Esophagus squamous epithelium (tissue), 5 donors: ENCODE measurements at regions not wholly inside any gene's neighbourhood (a gene's known extent, or its start where the extent isn't known, plus 50 kb on each side); places are given as distances from the start of the nearest gene placed in this dataset.

Experiments used
- DNase-seq: peaks from one replicate; lab custom pipeline; 2025; lab: John Stamatoyannopoulos, UW
- H3K27ac ChIP-seq, 4 donors: fragments of 200-600 bp; sonication (generic); one replicate each; pipeline ENCODE4 v1.5.1; 2016 to 2019; ENCODE audit warnings: mild to moderate bottlenecking in 1 of 4
- H3K27me3 ChIP-seq, 4 donors: fragments of 200-600 bp; sonication (generic); 1 replicate in 3 of 4; 2 replicates in 1 of 4; pipeline versions ENCODE4 v1.5.1 to v1.6.0; 2017 to 2021; ENCODE audit warnings: antibody characterized with exemption in 1 of 4
- H3K36me3 ChIP-seq, 3 donors: fragments of 200-600 bp; sonication (generic); one replicate each; pipeline ENCODE4 v1.5.1; 2016 to 2019
- H3K4me1 ChIP-seq, 3 donors: fragments of 200-600 bp; sonication (generic); one replicate each; pipeline ENCODE4 v1.5.1; 2017 to 2019
- H3K4me3 ChIP-seq, 4 donors: fragments of 200-600 bp; sonication (generic); 1 replicate in 3 of 4; 2 replicates in 1 of 4; pipeline ENCODE4 v1.5.1; 2016 to 2019; ENCODE audit warnings: mild to moderate bottlenecking in 2 of 4, moderate library complexity in 1 of 4
- H3K9me3 ChIP-seq, 3 donors: fragments of 200-600 bp; sonication (generic); one replicate each; pipeline ENCODE4 v1.5.1; 2016 to 2019
- POLR2A ChIP-seq, 4 donors: fragments of 450-650 bp; IDR thresholded peaks; one replicate each; pipeline ENCODE4 v1.6.1; 2017; ENCODE audit warnings: antibody characterized with exemption in 4 of 4, mild to moderate bottlenecking in 4 of 4, moderate library complexity in 3 of 4
- WGBS, 2 donors: methylation state at CpG; one replicate each; pipeline ENCODE4 v1.1.5; 2018; 5-methylcytosine and 5-hydroxymethylcytosine counted together
- intact Hi-C: fragments of 100-400 bp; cut with DNase I; formaldehyde crosslinking; loops from one replicate; pipeline ENCODE4 v1.15.0; 2022
- TF ChIP-seq, protein P1 (sequence below), 6 experiments: fragments of 450-650 bp in 4 of 6; fragments of 200-600 bp in 2 of 6; sonication (generic) in 2 of 6; IDR thresholded peaks; one replicate each; pipeline ENCODE4 v1.5.1; 2016 to 2019; ENCODE audit warnings: antibody characterized with exemption in 6 of 6, mild to moderate bottlenecking in 4 of 6, moderate library complexity in 4 of 6
- donor health status: DM: yes; HTN: yes; CAD: no.

DNA sequence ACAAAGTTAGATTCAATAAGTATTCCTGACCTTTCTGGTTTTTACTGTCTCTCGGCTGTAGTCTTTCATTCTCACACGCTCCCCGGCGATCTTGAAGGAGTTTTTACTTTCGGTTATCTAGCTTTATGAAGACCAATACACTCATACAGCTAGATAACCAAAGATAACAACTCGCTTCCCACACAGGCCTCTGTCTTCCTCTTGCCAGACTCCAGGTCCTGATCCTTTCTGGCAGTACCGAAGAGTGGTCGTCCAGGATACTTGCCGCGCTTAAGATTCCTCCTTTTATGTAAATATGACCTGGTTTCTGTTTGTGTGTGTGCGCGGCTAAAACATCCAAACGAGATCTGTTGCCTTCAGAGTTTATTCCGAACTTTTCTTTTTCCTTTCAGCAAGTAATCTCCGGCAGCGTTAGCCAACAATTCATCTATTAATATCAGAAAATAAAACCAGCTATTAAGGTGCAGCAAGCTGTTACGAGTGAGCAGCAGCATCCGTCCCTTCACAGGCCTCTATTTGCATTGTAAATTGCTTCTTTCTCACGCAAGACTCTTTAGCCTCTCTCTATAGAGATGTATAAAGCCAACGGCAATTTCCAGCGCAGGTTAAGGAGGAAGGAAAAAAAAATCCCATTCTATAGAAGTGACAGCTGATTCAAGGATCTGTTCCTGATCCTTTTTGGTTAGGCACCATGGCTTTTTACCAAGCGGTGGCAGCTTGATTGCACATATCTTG lies 216.1 kb downstream of the MEF2C start:
- Histone ChIP-seq H3K27me3 (peaks cover 5 to 100% (median 51%) of the 10 kb centered on the region in 4 donors), H3K9me3 (no peaks in the 10 kb centered on the region), H3K4me1 (peaks cover 7 to 28% (median 10%) of the 10 kb centered on the region in 3 donors), H3K27ac (no peak overlapping the region), H3K4me3 (peak overlapping the region; percentile 12 to 65 (median 36)), H3K36me3 (no peaks in the 10 kb centered on the region)
- 2 to 4% methylated on average over 22 of the region's 22 CpGs for WGBS, 2 donors
- DNase-seq, result no peak
- TF ChIP-seq, protein P1, sequence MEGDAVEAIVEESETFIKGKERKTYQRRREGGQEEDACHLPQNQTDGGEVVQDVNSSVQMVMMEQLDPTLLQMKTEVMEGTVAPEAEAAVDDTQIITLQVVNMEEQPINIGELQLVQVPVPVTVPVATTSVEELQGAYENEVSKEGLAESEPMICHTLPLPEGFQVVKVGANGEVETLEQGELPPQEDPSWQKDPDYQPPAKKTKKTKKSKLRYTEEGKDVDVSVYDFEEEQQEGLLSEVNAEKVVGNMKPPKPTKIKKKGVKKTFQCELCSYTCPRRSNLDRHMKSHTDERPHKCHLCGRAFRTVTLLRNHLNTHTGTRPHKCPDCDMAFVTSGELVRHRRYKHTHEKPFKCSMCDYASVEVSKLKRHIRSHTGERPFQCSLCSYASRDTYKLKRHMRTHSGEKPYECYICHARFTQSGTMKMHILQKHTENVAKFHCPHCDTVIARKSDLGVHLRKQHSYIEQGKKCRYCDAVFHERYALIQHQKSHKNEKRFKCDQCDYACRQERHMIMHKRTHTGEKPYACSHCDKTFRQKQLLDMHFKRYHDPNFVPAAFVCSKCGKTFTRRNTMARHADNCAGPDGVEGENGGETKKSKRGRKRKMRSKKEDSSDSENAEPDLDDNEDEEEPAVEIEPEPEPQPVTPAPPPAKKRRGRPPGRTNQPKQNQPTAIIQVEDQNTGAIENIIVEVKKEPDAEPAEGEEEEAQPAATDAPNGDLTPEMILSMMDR (IDR thresholded peaks at IDR 0.05), result no peak
- TF ChIP-seq POLR2A (IDR thresholded peaks at IDR 0.05), result no peak
- intact Hi-C loops, result no loop called here

- 9 to 13% methylated on average over 16 of the region's 17 CpGs for WGBS, 2 donors
- no peaks in the 10 kb centered on the region for H3K9me3 ChIP-seq
- peaks cover 16 to 100% (median 56%) of the 10 kb centered on the region in 4 donors for H3K27me3 ChIP-seq
- TF ChIP-seq, protein P1 (IDR thresholded peaks at IDR 0.05), result no peak
- TF ChIP-seq POLR2A (IDR thresholded peaks at IDR 0.05), result no peak
- intact Hi-C loops, result no loop called here
- H3K4me3 ChIP-seq, result no peak overlapping the region
- H3K27ac ChIP-seq, result no peak overlapping the region
- DNase-seq, result no peak
- no peaks in the 10 kb centered on the region for H3K36me3 ChIP-seq
- peaks cover 13 to 34% (median 15%) of the 10 kb centered on the region in 3 donors for H3K4me1 ChIP-seq
Observed at GRCh38 chr5:88665750-88666215, 217.2 kb downstream of the MEF2C start.

- peaks cover 22 to 100% (median 63%) of the 10 kb centered on the region in 4 donors for H3K27me3 ChIP-seq
Observed at GRCh38 chr5:88664645-88665044, 218.3 kb downstream of the MEF2C start.

DNA sequence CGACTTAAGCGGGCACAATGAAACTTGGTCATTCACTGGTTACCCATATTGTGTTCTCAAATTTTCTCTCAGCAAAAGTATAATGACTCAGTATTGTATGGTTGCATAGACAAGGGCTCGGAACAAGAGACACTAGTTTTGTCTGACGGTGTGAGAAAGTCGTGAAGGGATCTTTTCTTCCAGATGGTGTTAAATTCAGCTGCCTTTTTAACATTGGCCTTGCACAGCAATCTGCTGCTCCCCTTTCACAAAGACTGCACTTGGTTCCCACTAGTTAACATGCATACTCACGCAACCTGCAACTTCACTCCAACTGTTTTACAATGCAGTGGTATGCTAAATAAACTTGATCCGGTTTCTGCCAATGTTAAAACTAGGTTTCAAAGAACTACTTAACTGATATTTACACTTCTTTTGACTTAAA lies 219.2 kb downstream of the MEF2C start:
- peaks cover 22 to 100% (median 67%) of the 10 kb centered on the region in 4 donors for H3K27me3 ChIP-seq
- no peaks in the 10 kb centered on the region for H3K36me3 ChIP-seq
- H3K27ac ChIP-seq, result no peak overlapping the region
- WGBS, 2 donors, result 16 to 18% methylated on average over 7 of the region's 7 CpGs
- H3K4me3 ChIP-seq, result no peak overlapping the region
- H3K9me3 ChIP-seq, result no peaks in the 10 kb centered on the region
- H3K4me1 ChIP-seq, result peaks cover 17 to 47% (median 17%) of the 10 kb centered on the region in 3 donors
- intact Hi-C loops, result no loop called here
- TF ChIP-seq, protein P1 (IDR thresholded peaks at IDR 0.05), result no peak
- no peak for TF ChIP-seq POLR2A (IDR thresholded peaks at IDR 0.05)
- no peak for DNase-seq

More at GRCh38 chr5:88664645-88665044, 218.3 kb downstream of the MEF2C start:
- WGBS, 2 donors, result 9% methylated on average over 2 of the region's 2 CpGs
- H3K36me3 ChIP-seq, result no peaks in the 10 kb centered on the region
- H3K9me3 ChIP-seq, result no peaks in the 10 kb centered on the region
- intact Hi-C loops, result no loop called here
- H3K4me1 ChIP-seq, result peaks cover 17 to 45% (median 17%) of the 10 kb centered on the region in 3 donors
- H3K4me3 ChIP-seq, result no peak overlapping the region
- TF ChIP-seq POLR2A (IDR thresholded peaks at IDR 0.05), result no peak
- TF ChIP-seq, protein P1 (IDR thresholded peaks at IDR 0.05), result no peak
- no peak overlapping the region for H3K27ac ChIP-seq
- DNase-seq, result no peak

DNA sequence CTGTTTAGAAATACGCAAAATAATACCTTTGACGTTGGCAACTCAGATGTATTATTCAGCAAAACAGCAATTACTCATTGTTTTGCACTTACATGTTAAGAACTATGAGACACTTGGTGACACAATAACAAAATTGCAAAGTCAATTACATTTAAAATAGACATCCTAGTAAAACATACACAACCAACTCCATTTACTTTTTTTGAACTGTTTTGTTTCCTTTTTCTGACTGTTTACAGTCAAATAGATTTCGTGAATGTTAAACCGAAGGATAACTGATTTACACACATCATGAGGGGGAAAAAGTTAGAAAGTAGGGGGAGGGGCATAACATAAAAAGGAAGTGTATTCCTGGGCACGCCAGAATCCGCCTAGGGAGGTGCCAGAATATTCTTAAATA lies 220.1 kb downstream of the MEF2C start:
- Histone ChIP-seq H3K9me3 (no peaks in the 10 kb centered on the region), H3K27me3 (peaks cover 20 to 100% (median 62%) of the 10 kb centered on the region in 4 donors), H3K4me1 (peaks cover 17 to 45% (median 17%) of the 10 kb centered on the region in 3 donors), H3K4me3 (no peak overlapping the region), H3K27ac (no peak overlapping the region), H3K36me3 (no peaks in the 10 kb centered on the region)
- 16 to 20% methylated on average over 6 of the region's 6 CpGs for WGBS, 2 donors
- TF ChIP-seq, protein P1 (IDR thresholded peaks at IDR 0.05), result no peak
- no peak for TF ChIP-seq POLR2A (IDR thresholded peaks at IDR 0.05)
- intact Hi-C loops, result no loop called here
- no peak for DNase-seq
